ENCODE measurements at regions not wholly inside any gene's neighbourhood (a gene's known extent, or its start where the extent isn't known, plus 50 kb on each side); places are given as distances from the start of the nearest gene placed in this dataset.

- whole genome bisulfite sequencing (ENCODE audit: insufficient coverage) = 87% methylated on average over 3 of the region's 6 CpGs
- no peak for DNase-seq
- intact Hi-C loops (cut with micrococcal nuclease) = no loop called here
- Mint-ChIP-seq H3K9me3 (peaks cover 0 to 8% (median 2%) of the 10 kb centered on the region in 7 donors), H3K4me3 (no peak overlapping the region), H3K27me3 (ENCODE audit: low read depth in 3 of 3) (peaks cover 0 to 4% (median 0%) of the 10 kb centered on the region in 3 donors), H3K4me1 (no peaks in the 10 kb centered on the region), H3K27ac (peak overlapping the region in 1 of 7 donors; percentile 41), H3K36me3 (no peaks in the 10 kb centered on the region)
- no peaks in the 10 kb centered on the region for H3K9me3 ChIP-seq (replicated peaks in 1 of 2; ENCODE audit: control insufficient read depth in 1 of 2, insufficient read depth in 1 of 2, low read length in 2 of 2)
- H3K9ac ChIP-seq (ENCODE audit: insufficient read depth, low read length, poor library complexity, severe bottlenecking) = no peak overlapping the region
- no peaks in the 10 kb centered on the region for H3K36me3 ChIP-seq (replicated peaks in 1 of 2; ENCODE audit: control insufficient read depth in 1 of 2, insufficient read depth in 2 of 2, low read length in 2 of 2)
- no peak overlapping the region for H2AFZ ChIP-seq (ENCODE audit: insufficient read depth, low read depth, low read length, poor library complexity, severe bottlenecking)
- H3K27ac ChIP-seq (ENCODE audit: low read depth in 1 of 2, low read length in 2 of 2) = no peak overlapping the region
- no peak for TF ChIP-seq CTCF (IDR thresholded peaks at IDR 0.05)
- H4K20me1 ChIP-seq (ENCODE audit: insufficient read depth, low read length) = no peaks in the 10 kb centered on the region
- no peaks in the 10 kb centered on the region for H3K4me1 ChIP-seq (ENCODE audit: control insufficient read depth in 1 of 2, insufficient read depth in 2 of 2, low read length in 2 of 2)
- H3K4me3 ChIP-seq (replicated peaks in 1 of 3; ENCODE audit: low read depth in 2 of 3, low read length in 3 of 3) = no peak overlapping the region
- no peak overlapping the region for H3K4me2 ChIP-seq (replicated peaks; ENCODE audit: extremely low read depth, low read length, poor library complexity, severe bottlenecking)
- H3K79me2 ChIP-seq (ENCODE audit: insufficient read depth, low read length) = no peaks in the 10 kb centered on the region
- H3K27me3 ChIP-seq (ENCODE audit: control insufficient read depth in 2 of 2, insufficient read depth in 2 of 2, low read length in 2 of 2) = peaks cover 0 to 2% of the 10 kb centered on the region in 2 donors
Measured at GRCh38 chr4:24704149-24704548, 91.2 kb upstream of the SOD3 start.

GRCh38 chr4:24705016-24705753 lies 90.2 kb upstream of the SOD3 start:
- H4K20me1 ChIP-seq (ENCODE audit: insufficient read depth, low read length) = no peaks in the 10 kb centered on the region
- H3K9ac ChIP-seq (ENCODE audit: insufficient read depth, low read length, poor library complexity, severe bottlenecking) = no peak overlapping the region
- H3K79me2 ChIP-seq (ENCODE audit: insufficient read depth, low read length) = no peaks in the 10 kb centered on the region
- H3K4me3 Mint-ChIP-seq = no peak overlapping the region
- H3K4me3 ChIP-seq (replicated peaks in 1 of 3; ENCODE audit: low read depth in 2 of 3, low read length in 3 of 3) = no peak overlapping the region
- no peaks in the 10 kb centered on the region for H3K36me3 ChIP-seq (replicated peaks in 1 of 2; ENCODE audit: control insufficient read depth in 1 of 2, insufficient read depth in 2 of 2, low read length in 2 of 2)
- peaks cover 0 to 2% of the 10 kb centered on the region in 2 donors for H3K27me3 ChIP-seq (ENCODE audit: control insufficient read depth in 2 of 2, insufficient read depth in 2 of 2, low read length in 2 of 2)
- intact Hi-C loops (cut with micrococcal nuclease) = no loop called here
- peaks cover 0 to 14% (median 2%) of the 10 kb centered on the region in 7 donors for H3K9me3 Mint-ChIP-seq
- no peak overlapping the region for H3K4me2 ChIP-seq (replicated peaks; ENCODE audit: extremely low read depth, low read length, poor library complexity, severe bottlenecking)
- peaks cover 0 to 1% of the 10 kb centered on the region in 2 donors for H3K9me3 ChIP-seq (replicated peaks in 1 of 2; ENCODE audit: control insufficient read depth in 1 of 2, insufficient read depth in 1 of 2, low read length in 2 of 2)
- no peak for DNase-seq
- peaks cover 0 to 4% (median 0%) of the 10 kb centered on the region in 3 donors for H3K27me3 Mint-ChIP-seq (ENCODE audit: low read depth in 3 of 3)
- no peak overlapping the region for H2AFZ ChIP-seq (ENCODE audit: insufficient read depth, low read depth, low read length, poor library complexity, severe bottlenecking)
- H3K4me1 ChIP-seq (ENCODE audit: control insufficient read depth in 1 of 2, insufficient read depth in 2 of 2, low read length in 2 of 2) = no peaks in the 10 kb centered on the region
- TF ChIP-seq CTCF (IDR thresholded peaks at IDR 0.05) = no peak
- no peaks in the 10 kb centered on the region for H3K4me1 Mint-ChIP-seq
- WGBS (ENCODE audit: insufficient coverage) = 91% methylated on average over 6 of the region's 10 CpGs
- peak overlapping the region in 1 of 7 donors; percentile 12 for H3K27ac Mint-ChIP-seq
- H3K27ac ChIP-seq (ENCODE audit: low read depth in 1 of 2, low read length in 2 of 2) = no peak overlapping the region
- H3K36me3 Mint-ChIP-seq = no peaks in the 10 kb centered on the region
